OCI-LY3 (cell line): ENCODE measurements at regions not wholly inside any gene's neighbourhood (a gene's known extent, or its start where the extent isn't known, plus 50 kb on each side); places are given as distances from the start of the nearest gene placed in this dataset.
"Not testable (repeated sequence)": the region's sequence is repeated elsewhere in the genome, so short reads cannot be mapped to it uniquely, and the experiment has no call there.

Experiments
- H2AFZ ChIP-seq: fragments of 200-600, 300-600 bp; shearing (Covaris generic); 2 replicates; pipeline ENCODE4 v1.6.0; 2014; ENCODE audit warnings: antibody characterized with exemption, low read depth, low read length
- H3K27ac ChIP-seq: fragments of 200-600, 300-600 bp; sonication (generic); 2 replicates; pipeline ENCODE4 v1.5.1; 2014; ENCODE audit warnings: mild to moderate bottlenecking, low read length, moderate library complexity, mixed read lengths
- H3K27me3 ChIP-seq: fragments of 200-600, 300-600 bp; sonication (generic); 2 replicates; pipeline ENCODE4 v1.6.1; 2014; ENCODE audit warnings: low read depth, low read length, mixed read lengths
- H3K36me3 ChIP-seq: fragments of 200-600, 300-600 bp; sonication (generic); replicated peaks from 2 replicates; pipeline ENCODE3; 2014; ENCODE audit warnings: low read depth, low read length, mixed read lengths
- H3K4me1 ChIP-seq: fragments of 300-600, 200-600 bp; sonication (generic); 2 replicates; pipeline ENCODE4 v1.6.1; 2014; ENCODE audit warnings: low read length, mixed read lengths
- H3K4me2 ChIP-seq: fragments of 200-600, 300-600 bp; sonication (generic); 2 replicates; pipeline ENCODE4 v1.6.1; 2014; ENCODE audit warnings: low read length, mixed read lengths
- H3K4me3 ChIP-seq: fragments of 300-600, 200-600 bp; sonication (generic); 2 replicates; pipeline ENCODE4 v1.5.1; 2014; ENCODE audit warnings: antibody characterized with exemption, mild to moderate bottlenecking, low read length, moderate library complexity
- H3K79me2 ChIP-seq: fragments of 300-600, 200-600 bp; shearing (Covaris generic); 2 replicates; pipeline ENCODE4 v1.6.1; 2014; ENCODE audit warnings: mild to moderate bottlenecking, low read length, mixed read lengths
- H3K9ac ChIP-seq: fragments of 300-600, 200-600 bp; shearing (Covaris generic); 2 replicates; pipeline ENCODE4 v1.6.0; 2014; ENCODE audit warnings: mild to moderate bottlenecking, low read length, moderate library complexity
- H3K9me3 ChIP-seq: fragments of 200-600, 300-600 bp; shearing (Covaris generic); 2 replicates; pipeline ENCODE4 v1.6.1; 2014; ENCODE audit warnings: low read length, mixed read lengths; ENCODE audit not compliant: insufficient read depth
- H4K20me1 ChIP-seq: fragments of 200-600, 300-600 bp; sonication (generic); 2 replicates; pipeline ENCODE4 v1.6.1; 2016; ENCODE audit warnings: low read length, mixed read lengths; ENCODE audit not compliant: insufficient read depth
- EZH2phosphoT487 ChIP-seq: fragments of 200-600 bp; shearing (Covaris generic); IDR thresholded peaks from 2 replicates; pipeline ENCODE4 v1.6.1; 2018; ENCODE audit warnings: antibody characterized with exemption, mixed run types, low read depth
- TF ChIP-seq, protein P1 (sequence below): fragments of 200-600, 300-600 bp; sonication (generic); IDR thresholded peaks from 2 replicates; pipeline ENCODE4 v1.5.1; 2014; ENCODE audit warnings: antibody characterized with exemption, low read length, low read depth

DNA sequence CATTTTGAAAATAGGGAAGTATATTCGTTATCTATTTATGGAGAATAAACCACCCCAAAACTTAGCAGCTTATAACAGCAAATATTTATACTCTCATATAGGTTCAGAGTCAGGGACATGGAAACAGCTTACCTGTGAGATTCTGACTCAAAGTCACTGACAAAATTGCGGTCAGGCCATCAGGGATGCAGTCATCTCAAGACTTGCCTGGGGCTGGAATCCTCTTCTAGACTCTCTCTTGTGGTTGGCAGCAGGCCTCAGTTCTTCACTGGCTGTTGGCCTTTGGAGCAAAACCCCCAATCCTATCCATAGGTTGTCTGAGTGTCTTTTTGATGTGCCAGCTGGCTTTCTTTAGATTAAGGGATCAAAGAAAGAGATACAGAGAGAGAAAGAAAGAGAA is 275.6 kb downstream of the SEC61B start:
- Histone ChIP-seq H3K79me2 (no peaks in the 10 kb centered on the region), H2AFZ (no peak overlapping the region)

DNA sequence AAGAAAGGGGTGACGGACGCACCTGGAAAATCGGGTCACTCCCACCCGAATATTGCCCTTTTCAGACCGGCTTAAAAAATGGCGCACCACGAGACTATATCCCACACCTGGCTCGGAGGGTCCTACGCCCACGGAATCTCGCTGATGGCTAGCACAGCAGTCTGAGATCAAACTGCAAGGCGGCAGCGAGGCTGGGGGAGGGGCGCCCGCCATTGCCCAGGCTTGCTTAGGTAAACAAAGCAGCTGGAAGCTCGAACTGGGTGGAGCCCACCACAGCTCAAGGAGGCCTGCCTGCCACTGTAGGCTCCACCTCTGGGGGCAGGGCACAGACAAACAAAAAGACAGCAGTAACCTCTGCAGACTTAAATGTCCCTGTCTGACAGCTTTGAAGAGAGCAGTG is 276.9 kb downstream of the SEC61B start:
- not testable (repeated sequence) for H3K4me3 ChIP-seq, H3K27ac ChIP-seq

More for the DNA sequence above, 275.6 kb downstream of the SEC61B start:
- no peak overlapping the region for H3K27ac ChIP-seq
- H3K4me2 ChIP-seq: no peak overlapping the region
- no peak overlapping the region for H3K9ac ChIP-seq
- TF ChIP-seq, protein P1, sequence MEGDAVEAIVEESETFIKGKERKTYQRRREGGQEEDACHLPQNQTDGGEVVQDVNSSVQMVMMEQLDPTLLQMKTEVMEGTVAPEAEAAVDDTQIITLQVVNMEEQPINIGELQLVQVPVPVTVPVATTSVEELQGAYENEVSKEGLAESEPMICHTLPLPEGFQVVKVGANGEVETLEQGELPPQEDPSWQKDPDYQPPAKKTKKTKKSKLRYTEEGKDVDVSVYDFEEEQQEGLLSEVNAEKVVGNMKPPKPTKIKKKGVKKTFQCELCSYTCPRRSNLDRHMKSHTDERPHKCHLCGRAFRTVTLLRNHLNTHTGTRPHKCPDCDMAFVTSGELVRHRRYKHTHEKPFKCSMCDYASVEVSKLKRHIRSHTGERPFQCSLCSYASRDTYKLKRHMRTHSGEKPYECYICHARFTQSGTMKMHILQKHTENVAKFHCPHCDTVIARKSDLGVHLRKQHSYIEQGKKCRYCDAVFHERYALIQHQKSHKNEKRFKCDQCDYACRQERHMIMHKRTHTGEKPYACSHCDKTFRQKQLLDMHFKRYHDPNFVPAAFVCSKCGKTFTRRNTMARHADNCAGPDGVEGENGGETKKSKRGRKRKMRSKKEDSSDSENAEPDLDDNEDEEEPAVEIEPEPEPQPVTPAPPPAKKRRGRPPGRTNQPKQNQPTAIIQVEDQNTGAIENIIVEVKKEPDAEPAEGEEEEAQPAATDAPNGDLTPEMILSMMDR: no peak
- no peak for TF ChIP-seq EZH2phosphoT487
- H3K4me3 ChIP-seq: no peak overlapping the region
- H3K27me3 ChIP-seq: no peaks in the 10 kb centered on the region
- no peaks in the 10 kb centered on the region for H3K4me1 ChIP-seq
- no peaks in the 10 kb centered on the region for H3K9me3 ChIP-seq
- no peaks in the 10 kb centered on the region for H3K36me3 ChIP-seq
- H4K20me1 ChIP-seq: no peaks in the 10 kb centered on the region

DNA sequence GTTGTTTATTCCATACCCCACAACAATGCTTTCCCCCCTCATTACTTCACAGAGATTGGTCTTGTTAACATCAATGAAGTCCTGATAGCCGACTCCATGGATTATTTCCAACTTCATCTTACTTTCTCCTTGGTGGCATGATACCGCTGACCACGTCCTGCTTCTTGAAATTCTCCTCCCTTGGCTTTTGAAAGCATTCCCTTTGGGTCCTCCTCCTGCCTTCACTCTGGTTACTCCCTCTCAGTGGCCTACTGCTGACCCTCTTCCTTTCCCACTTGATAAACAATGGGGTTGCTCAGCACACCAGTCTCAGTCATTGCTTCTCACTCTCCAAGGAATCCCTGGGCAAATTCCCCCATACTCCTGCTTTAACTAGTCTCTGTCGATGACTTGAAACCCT is 283.9 kb downstream of the SEC61B start:
- Histone ChIP-seq H3K27ac (no peak overlapping the region), H3K79me2 (no peaks in the 10 kb centered on the region), H3K9me3 (no peaks in the 10 kb centered on the region), H3K4me3 (no peak overlapping the region), H3K4me1 (peaks cover 17% of the 10 kb centered on the region), H3K9ac (no peak overlapping the region), H3K4me2 (no peak overlapping the region), H4K20me1 (no peaks in the 10 kb centered on the region), H3K27me3 (no peaks in the 10 kb centered on the region), H2AFZ (no peak overlapping the region), H3K36me3 (no peaks in the 10 kb centered on the region)
- TF ChIP-seq EZH2phosphoT487: no peak
- TF ChIP-seq, protein P1: no peak

More for the DNA sequence above, 276.9 kb downstream of the SEC61B start:
- not testable (repeated sequence) for H3K79me2 ChIP-seq, H3K4me1 ChIP-seq, H3K27me3 ChIP-seq, H3K9me3 ChIP-seq, H3K36me3 ChIP-seq, H2AFZ ChIP-seq, H3K9ac ChIP-seq, H4K20me1 ChIP-seq, H3K4me2 ChIP-seq

DNA sequence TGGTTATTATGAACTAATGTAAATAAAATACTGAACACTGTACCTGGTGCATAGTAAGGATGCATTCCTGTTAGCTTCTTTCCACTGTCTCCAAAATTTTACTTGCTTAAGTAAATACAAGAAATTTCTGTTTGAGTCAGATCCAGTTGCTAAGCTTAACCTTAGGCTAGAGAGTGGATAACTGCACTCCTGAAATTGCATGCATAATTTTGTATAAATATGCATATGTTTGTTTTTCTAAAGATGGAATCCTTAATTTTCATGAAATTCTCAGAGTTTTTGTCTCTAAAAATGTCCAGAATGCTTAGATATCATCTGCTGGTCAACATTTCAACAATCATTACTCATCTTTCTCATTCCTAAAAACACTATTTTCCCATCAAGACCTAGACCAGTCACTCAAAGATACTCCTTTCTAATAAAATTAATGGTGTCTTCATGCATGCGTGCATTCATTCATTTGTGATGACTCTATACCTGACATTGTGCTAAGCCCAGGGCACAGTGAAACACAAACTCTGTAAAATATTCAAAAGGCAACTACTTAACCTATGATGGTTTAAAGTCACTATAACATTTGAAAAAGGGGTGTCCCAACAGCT is 284.8 kb downstream of the SEC61B start:
- Histone ChIP-seq H3K4me1 (peaks cover 18% of the 10 kb centered on the region), H3K27me3 (no peaks in the 10 kb centered on the region), H3K79me2 (no peaks in the 10 kb centered on the region), H3K4me2 (no peak overlapping the region), H3K9ac (no peak overlapping the region), H3K4me3 (no peak overlapping the region), H3K36me3 (no peaks in the 10 kb centered on the region), H4K20me1 (no peaks in the 10 kb centered on the region), H3K9me3 (no peaks in the 10 kb centered on the region), H3K27ac (no peak overlapping the region), H2AFZ (no peak overlapping the region)
- TF ChIP-seq, protein P1: no peak
